ENCODE measurements at regions not wholly inside any gene's neighbourhood (a gene's known extent, or its start where the extent isn't known, plus 50 kb on each side); places are given as distances from the start of the nearest gene placed in this dataset.
A peak's percentile ranks its signal among the peaks of the same experiment; 100 is the strongest.

GRCh38 chr6:169954977-169955376 lies 203.6 kb downstream of the ERMARD start:
- Mint-ChIP-seq H3K4me1 (ENCODE audit: unreplicated experiment) (no peaks in the 10 kb centered on the region), H3K27me3 (ENCODE audit: unreplicated experiment) (no peaks in the 10 kb centered on the region), H3K36me3 (ENCODE audit: unreplicated experiment) (no peaks in the 10 kb centered on the region), H3K9me3 (ENCODE audit: unreplicated experiment) (peaks cover 7% of the 10 kb centered on the region), H3K4me3 (ENCODE audit: unreplicated experiment) (no peak overlapping the region), H3K27ac (ENCODE audit: unreplicated experiment) (no peak overlapping the region)
- TF ChIP-seq, protein P1, sequence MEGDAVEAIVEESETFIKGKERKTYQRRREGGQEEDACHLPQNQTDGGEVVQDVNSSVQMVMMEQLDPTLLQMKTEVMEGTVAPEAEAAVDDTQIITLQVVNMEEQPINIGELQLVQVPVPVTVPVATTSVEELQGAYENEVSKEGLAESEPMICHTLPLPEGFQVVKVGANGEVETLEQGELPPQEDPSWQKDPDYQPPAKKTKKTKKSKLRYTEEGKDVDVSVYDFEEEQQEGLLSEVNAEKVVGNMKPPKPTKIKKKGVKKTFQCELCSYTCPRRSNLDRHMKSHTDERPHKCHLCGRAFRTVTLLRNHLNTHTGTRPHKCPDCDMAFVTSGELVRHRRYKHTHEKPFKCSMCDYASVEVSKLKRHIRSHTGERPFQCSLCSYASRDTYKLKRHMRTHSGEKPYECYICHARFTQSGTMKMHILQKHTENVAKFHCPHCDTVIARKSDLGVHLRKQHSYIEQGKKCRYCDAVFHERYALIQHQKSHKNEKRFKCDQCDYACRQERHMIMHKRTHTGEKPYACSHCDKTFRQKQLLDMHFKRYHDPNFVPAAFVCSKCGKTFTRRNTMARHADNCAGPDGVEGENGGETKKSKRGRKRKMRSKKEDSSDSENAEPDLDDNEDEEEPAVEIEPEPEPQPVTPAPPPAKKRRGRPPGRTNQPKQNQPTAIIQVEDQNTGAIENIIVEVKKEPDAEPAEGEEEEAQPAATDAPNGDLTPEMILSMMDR (IDR thresholded peaks at IDR 0.05) = no peak
- no peak for DNase-seq (ENCODE audit: extremely low spot score, unreplicated experiment)

DNA sequence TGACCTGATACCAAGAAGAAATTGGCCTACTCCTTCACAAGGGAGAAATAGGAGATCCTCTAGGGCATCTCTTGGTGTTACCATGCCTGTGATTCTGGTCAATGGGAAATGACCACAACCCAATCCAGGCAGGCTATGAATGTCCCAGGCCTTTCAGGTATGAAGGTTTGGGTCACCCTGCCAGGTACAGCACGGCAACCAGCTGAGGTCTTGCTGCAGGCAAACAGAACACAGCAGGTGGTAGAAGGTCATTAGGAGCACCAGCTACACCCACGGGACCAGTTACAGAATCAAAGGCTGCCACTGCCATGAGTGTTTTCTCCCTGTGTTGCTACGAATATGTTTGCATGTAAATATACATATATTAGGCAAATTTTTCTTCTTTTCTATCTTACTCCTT lies 202.3 kb downstream of the ERMARD start:
- TF ChIP-seq, protein P1 (IDR thresholded peaks at IDR 0.05) = no peak
- DNase-seq (ENCODE audit: extremely low spot score, unreplicated experiment) = no peak
- H3K27me3 Mint-ChIP-seq (ENCODE audit: unreplicated experiment) = no peaks in the 10 kb centered on the region
- H3K36me3 Mint-ChIP-seq (ENCODE audit: unreplicated experiment) = no peaks in the 10 kb centered on the region
- H3K27ac Mint-ChIP-seq (ENCODE audit: unreplicated experiment) = no peak overlapping the region
- H3K9me3 Mint-ChIP-seq (ENCODE audit: unreplicated experiment) = peaks cover 7% of the 10 kb centered on the region
- no peaks in the 10 kb centered on the region for H3K4me1 Mint-ChIP-seq (ENCODE audit: unreplicated experiment)
- no peak overlapping the region for H3K4me3 Mint-ChIP-seq (ENCODE audit: unreplicated experiment)

DNA sequence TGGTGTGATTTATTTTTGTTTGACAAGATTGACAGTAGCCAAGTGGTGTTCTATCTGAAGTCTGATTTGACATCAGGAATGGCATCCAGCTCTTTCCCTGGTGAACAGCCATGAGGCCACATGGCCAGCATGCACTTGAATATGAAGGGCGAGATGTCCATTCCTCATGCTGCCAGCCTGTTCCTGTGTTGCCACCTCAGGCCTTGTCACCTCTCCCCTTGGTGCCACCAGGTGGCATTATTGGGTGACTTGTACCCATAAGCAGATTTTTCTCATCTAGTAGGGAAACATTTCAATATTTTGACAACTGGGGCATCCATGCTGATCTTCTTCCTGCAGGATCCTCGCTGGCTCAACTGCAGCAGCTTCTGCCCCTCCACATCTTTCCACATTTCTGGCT lies 199.1 kb downstream of the ERMARD start:
- no peak overlapping the region for H3K27ac Mint-ChIP-seq (ENCODE audit: unreplicated experiment)
- H3K9me3 Mint-ChIP-seq (ENCODE audit: unreplicated experiment) = peaks cover 7% of the 10 kb centered on the region
- H3K4me1 Mint-ChIP-seq (ENCODE audit: unreplicated experiment) = no peaks in the 10 kb centered on the region
- H3K4me3 Mint-ChIP-seq (ENCODE audit: unreplicated experiment) = no peak overlapping the region
- peaks cover 4% of the 10 kb centered on the region for H3K27me3 Mint-ChIP-seq (ENCODE audit: unreplicated experiment)
- TF ChIP-seq, protein P1 (IDR thresholded peaks at IDR 0.05) = peak; percentile 29
- H3K36me3 Mint-ChIP-seq (ENCODE audit: unreplicated experiment) = no peaks in the 10 kb centered on the region
- peak; percentile 71 for DNase-seq (ENCODE audit: extremely low spot score, unreplicated experiment)

GRCh38 chr6:169949511-169950097 lies 198.2 kb downstream of the ERMARD start:
- Mint-ChIP-seq H3K27me3 (ENCODE audit: unreplicated experiment) (peaks cover 4% of the 10 kb centered on the region), H3K9me3 (ENCODE audit: unreplicated experiment) (peaks cover 7% of the 10 kb centered on the region), H3K4me3 (ENCODE audit: unreplicated experiment) (no peak overlapping the region), H3K4me1 (ENCODE audit: unreplicated experiment) (no peaks in the 10 kb centered on the region), H3K36me3 (ENCODE audit: unreplicated experiment) (no peaks in the 10 kb centered on the region), H3K27ac (ENCODE audit: unreplicated experiment) (no peak overlapping the region)
- no peak for DNase-seq (ENCODE audit: extremely low spot score, unreplicated experiment)
- TF ChIP-seq, protein P1 (IDR thresholded peaks at IDR 0.05) = no peak

DNA sequence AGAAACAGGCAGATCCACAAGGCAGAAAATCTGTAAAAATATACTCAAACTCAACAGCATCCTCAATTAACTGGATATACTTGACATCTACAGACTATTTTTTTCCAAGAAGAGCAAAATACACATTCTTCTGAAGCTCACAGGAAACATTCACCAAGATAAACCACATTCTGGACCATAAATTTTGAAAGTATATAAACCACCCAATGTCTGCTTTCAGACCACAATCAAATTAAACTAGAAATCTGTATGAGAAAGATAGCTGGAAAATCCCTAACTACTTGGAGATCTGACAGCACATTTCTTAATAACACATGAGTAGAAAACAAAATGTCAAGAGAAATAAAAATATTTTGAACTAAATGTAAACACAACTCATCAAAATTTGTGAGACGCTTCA lies 195.5 kb downstream of the ERMARD start:
- Mint-ChIP-seq H3K36me3 (ENCODE audit: unreplicated experiment) (no peaks in the 10 kb centered on the region), H3K4me1 (ENCODE audit: unreplicated experiment) (no peaks in the 10 kb centered on the region), H3K9me3 (ENCODE audit: unreplicated experiment) (peaks cover 8% of the 10 kb centered on the region), H3K4me3 (ENCODE audit: unreplicated experiment) (no peak overlapping the region), H3K27me3 (ENCODE audit: unreplicated experiment) (peaks cover 4% of the 10 kb centered on the region), H3K27ac (ENCODE audit: unreplicated experiment) (no peak overlapping the region)
- TF ChIP-seq, protein P1 (IDR thresholded peaks at IDR 0.05) = no peak
- no peak for DNase-seq (ENCODE audit: extremely low spot score, unreplicated experiment)

Measured in osteocyte (in vitro differentiated cells).